ENCODE measurements at regions not wholly inside any gene's neighbourhood (a gene's known extent, or its start where the extent isn't known, plus 50 kb on each side); places are given as distances from the start of the nearest gene placed in this dataset.
"Not testable (repeated sequence)": the region's sequence is repeated elsewhere in the genome, so short reads cannot be mapped to it uniquely, and the experiment has no call there.

GRCh38 chr7:65062566-65062965, 56.1 kb upstream of the ERV3-1 start:
- DNase-seq (ENCODE audit: low read depth) = not testable (repeated sequence)

- not testable (repeated sequence) for DNase-seq (ENCODE audit: low read depth)
Observed at GRCh38 chr7:65059247-65059646, 52.8 kb upstream of the ERV3-1 start.
